Retina (tissue), 1 donor: ENCODE measurements at regions not wholly inside any gene's neighbourhood (a gene's known extent, or its start where the extent isn't known, plus 50 kb on each side); places are given as distances from the start of the nearest gene placed in this dataset.

ENCODE experiments used
- DNase-seq: peaks from one replicate; pipeline ENCODE4 v3.0.0-alpha.2; 2016

DNA sequence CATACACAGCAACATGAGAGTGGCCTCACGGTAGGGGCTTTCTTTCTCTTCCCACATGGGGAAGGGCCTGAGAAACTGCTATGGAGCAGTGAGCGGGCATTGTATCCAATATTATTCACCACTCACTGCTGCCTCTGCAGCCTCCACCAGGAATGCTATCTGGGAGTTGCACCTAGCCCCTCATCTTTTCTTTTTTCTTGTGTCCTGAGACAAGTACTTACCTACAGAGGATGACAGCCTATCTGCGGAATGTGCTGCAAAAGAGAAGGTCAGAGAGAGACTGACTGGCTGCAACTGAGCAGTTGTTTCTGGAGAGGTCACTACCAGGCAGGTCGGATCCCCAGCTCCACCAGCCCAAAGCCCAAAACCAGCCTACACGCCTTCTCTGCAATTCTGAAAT is 52.1 kb upstream of the HTATIP2 start:
- DNase-seq, result no peak

DNA sequence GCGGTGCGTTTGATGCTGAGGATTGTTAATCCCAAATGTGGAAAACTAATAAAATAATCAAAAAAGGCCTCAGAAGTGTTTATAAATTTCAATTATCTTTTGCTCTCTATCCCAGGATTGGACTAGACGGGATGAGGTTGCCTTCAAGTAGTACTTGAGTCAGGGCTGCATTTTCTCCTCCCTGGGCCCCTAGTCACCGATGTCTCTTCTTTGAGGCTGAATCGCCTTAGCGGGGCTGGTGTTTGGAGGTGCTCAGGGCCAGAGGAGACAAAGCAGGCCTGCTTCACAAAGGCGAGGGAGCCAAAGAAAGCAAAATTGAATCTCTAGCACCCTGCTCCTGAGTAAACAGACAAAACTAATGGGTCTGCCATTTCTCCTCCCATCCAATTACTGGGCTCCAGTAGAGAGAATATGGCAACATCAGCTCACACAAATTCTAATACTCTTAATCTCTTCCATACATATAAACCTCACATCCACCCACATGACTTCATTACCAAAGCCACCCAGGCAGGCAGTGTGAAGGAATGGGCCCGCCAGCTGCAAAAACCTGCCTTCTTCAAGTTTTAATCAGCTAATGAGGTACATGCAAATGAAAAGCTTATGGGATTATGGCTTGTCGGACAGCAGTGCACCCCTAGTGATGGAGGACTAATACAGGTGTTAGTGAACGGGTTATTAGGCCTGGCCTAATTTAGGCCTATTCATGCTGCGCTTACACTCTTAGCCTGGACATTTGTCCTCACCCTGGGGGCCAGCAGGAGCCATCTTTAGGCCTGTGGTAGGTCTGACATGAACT is 52.7 kb upstream of the HTATIP2 start:
- no peak for DNase-seq

DNA sequence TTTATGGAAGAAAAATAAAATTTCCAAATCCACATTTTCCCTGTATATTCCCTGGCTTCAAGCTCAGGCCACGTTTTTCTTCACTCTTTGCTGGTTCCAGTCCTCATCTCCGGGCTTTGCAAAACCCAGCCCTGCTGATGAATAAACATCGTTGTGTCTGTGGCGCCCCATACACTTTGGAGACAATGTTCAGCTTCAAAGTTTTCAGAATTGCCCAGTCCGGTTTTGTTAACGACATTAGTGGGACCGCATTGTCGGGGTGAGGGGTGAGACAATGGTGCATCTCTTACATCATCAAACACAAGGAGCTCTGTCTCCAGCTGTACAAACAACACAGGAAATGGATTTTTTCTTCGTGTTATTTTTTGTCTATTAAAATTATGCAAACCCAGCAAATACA is 53.4 kb upstream of the HTATIP2 start:
- no peak for DNase-seq

DNA sequence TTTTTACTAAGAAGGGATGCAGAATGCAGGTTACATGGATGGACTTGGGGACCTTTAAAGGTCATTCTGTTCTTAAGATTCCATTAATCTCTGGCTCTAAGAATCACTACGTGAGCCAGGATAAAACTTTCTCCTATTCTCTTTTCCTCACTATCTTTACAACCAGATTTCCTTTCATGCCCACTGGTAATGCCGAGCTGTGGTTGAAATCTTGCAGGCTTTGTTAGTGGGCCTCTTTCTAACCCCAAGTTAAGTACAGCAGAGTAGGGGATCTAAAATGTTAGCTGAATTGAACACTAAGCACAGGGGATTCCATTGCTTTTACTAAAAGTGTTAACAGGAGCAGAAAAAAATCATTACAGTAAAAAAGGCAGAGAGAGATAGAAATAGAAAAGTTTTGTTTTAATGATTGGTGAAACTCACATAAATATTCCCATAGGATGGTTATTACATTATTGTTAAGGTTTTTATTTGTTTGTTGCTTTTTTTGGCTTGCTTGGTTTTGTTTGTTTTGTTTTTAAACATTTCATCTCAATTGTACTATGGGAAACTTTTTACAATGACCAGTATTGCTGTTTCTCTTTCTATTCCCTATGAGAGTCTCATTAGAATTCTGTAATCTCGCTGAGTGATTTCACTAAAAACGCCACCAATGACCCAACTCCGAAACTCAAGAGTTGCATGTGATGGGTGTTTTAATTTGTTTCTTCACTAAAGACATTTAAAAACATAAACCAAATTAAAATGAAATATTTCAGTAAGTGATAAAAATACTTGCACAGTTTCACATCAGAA is 54.1 kb upstream of the HTATIP2 start:
- no peak for DNase-seq

DNA sequence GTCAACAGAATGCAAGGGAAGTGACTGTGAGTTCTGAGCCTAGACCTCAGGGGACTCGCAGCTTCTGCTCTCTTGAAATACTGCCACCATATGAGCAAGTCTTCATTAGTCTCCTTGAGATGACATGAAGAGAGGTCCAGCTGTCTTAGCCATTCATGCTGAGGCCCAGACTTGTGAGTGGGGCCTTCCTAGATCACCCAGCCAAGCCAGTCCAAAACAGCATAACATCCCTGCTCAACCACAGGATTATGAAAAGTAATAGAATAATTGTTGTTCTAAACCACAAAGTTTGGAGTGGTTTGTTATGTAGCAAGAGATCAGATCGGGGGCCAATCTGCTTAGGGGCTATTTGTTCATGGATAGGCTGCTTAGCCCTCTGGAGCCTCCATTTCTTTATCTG is 54.9 kb upstream of the HTATIP2 start:
- no peak for DNase-seq

DNA sequence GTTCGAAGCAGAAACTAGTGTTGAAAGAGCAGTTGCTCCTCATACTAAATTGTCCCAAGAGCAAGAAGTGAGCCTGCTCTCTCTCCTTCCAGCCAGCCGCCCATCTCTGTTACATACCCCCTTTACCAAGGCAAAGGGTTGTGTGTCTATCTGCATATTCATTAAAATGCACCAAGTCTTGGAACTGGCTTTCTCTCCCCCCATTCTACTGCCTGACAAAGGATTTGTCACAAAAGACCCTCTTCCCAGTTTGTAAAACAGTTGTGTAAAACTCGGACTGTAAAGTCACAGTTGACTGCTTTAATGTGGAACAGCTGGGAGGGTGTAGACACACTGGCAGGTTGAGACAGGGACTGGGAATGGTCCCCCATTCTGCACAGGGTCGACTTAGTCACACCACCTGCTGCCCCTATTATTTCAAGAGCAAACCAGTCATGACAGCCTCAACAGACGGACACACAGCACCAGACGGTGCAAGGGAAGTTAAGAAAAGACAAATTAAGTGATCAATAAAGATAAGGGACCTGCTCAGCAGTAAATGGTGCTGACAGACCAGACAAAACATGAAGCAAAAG is 60.0 kb upstream of the HTATIP2 start:
- no peak for DNase-seq

DNA sequence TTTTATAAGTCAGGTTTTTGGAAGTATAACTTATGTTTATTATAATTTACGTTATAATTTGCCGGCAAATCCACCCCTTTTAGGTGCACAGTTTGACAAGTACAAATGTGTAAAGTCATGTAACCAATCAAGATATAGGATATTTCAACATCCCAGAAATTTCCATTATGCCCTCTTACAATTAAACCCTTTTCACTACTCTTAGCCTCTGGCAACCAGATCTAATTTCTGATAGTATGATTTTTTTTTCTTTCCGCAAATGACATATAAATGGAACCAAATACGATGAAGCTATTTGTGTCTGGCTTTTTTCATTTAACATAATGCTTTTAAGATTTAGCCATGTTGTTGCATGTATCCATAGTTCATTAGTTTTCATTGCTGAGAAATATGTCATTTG is 69.5 kb upstream of the HTATIP2 start:
- DNase-seq, result no peak

DNA sequence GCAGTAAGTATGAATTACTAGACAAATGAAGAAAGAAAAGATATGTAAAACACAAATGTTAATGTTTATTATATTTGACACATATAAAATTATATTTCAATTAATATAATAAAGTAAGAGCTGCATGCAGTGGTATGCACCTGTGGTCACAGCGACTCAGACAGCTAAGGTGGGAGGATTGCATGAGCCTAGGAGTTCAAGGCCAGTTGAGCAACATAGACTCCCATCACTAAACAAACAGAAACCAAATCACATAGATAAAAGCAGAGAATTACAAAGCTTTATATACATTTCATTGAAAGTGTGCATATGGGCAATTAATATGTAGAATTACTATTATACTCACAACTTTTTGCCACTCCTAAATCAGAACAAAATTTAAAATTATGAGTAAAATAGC is 70.0 kb upstream of the HTATIP2 start:
- DNase-seq, result no peak

DNA sequence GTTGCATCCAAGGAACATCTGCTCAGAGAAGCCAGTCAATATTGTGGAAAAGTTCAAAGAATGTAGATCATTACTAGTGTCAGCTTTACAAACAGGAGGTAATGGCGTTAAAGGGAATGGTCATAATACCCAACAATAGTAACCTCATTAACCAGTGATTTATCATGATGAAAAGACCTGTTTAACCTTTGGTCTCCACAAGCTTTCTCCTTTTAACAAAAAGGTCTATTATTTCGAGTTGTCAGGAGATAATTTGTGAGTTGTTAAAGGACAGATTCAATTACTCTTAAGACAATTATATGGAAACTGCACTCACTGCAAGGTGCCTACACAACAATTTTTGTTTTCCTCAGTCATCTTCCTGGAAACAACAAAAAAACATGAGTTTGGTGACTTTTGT is 73.8 kb upstream of the HTATIP2 start:
- DNase-seq, result no peak

DNA sequence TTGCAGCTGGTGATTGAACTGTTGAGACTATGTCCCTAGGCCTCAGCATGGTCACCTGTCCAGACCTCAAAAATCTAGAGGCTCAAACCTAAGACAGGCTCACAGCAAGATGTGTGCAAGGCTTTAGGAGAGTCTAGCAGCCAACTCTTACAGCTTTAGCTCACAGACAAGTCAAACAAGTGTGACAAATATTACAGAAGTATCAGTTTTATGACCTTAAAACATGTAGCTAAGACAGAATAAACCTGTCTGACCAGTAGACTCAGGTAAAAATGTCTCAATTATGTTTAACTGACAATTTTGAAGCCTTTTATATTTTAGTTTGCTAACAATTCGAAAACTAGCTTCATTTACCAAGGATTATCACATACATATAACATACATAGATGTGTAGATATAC is 80.0 kb upstream of the HTATIP2 start:
- no peak for DNase-seq

DNA sequence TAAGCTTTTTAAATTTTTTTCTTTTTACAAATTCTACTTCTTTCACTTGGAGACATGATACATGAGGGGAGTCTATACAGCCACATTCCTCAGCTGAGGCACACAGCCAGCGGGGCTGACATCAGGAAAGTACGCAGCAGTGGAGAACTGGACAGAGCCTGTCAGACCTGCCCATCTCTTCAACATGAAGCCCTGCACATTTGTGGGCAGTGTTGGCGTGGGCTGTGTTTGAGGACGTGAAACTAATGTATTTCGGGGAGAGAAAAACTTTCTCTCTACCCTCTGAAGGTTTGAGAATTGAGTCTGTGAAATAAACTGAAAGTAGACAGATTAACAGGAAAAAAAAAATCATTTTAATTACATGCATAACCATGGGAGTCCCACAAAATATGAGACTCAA is 84.8 kb upstream of the HTATIP2 start:
- DNase-seq, result no peak

DNA sequence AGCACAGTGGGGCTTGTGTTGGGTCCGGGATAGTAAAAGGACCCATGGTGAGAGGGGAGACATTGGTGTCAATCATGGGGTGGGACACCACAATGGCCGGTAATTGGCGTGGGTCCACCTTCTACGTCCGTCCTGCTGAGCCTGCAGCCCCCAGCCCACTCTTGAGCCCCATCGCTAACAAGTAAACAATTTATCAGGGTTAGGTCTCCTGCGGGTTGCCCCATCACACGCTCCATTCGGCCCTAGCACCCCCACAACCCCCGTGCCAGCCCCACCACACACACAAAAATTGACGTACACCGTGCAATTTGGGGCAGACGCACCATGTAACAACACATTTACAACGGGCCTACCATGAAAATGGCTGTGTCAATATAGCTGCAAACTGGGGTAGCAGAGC is 86.5 kb upstream of the HTATIP2 start:
- no peak for DNase-seq

DNA sequence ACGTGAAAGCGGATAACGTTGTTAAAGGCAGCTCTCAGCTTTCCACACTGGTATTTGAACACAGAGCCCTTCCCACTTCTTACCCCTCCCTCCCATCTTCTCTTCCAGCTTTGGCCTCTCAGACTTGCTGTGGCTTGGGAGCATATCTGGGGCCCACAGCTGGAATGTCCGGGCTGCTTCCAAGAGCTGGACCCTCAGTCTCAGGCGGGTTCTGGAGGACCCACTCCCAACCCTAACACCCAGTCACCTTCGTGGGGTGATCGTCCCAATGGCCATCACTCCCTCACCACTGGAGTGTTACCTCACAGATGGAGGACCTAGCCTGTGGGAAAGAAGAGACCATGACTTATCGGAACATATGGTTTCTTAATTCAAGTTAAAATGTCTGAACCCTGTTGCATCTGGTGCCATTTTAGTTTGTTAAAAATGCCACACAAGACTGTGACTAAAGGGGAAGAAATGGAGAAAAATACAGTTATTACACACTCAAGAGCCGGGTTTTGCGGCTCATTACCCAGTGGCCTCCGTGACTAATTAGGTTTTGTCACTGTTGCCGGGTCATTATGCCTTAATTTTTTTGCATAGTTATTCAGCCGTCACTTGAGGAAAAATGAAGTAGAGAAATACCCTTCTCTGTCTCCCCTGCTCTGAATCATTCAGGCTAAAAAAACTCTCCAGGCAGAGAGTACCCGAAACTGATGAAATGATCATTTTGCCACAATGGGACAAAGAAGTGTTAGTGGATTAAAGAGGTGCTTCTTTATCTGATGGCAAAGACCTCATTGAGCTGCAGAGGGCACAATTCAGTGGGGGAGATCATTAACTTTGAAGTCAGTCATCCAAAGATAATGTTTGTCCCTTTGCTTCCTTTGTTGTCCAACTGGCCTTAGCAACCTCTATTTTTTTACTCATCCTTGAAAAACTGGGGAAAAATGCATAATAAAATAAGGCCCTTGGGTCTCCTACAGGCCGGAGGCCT is 87.2 kb upstream of the HTATIP2 start:
- DNase-seq, result peak; percentile 32

DNA sequence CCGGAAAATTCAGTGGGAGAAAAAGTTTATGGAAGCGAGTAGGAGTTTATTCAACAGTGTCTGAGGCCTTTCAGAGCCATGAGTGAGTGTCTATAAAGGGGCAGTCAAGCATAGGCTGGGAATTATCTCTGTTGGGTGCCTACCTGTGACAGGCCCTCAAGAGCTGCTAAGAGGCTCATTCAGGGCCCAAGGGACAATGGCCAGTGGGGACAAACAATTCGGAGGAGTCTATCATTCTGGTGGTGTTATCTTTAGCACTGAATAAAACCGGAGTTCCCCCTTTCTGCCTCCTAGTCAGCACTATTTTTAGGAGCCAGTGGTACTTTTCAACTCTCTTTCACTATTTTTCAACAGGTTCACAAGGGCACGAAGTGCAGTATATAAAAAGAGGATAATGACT is 89.5 kb upstream of the HTATIP2 start:
- peak; percentile 25 for DNase-seq

DNA sequence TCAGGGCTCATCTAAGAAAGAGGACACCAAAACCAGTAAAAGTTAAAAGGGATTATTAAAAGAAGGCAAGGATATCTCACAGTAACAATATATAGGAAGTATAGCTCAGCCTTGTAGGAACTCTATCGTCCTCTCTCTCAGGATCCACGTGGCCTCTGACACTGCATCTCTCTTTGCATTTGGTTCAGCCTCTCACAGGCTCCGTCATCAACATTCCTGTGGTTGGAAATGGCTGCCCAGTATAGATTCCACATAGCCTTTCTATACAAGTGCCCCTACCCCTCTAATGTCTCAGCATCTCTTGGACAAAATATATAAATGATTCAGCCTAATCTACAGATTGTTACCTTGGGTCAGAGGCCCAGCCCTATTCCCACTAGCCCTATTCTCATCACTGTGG is 101.3 kb upstream of the DBX1 start:
- DNase-seq, result no peak

DNA sequence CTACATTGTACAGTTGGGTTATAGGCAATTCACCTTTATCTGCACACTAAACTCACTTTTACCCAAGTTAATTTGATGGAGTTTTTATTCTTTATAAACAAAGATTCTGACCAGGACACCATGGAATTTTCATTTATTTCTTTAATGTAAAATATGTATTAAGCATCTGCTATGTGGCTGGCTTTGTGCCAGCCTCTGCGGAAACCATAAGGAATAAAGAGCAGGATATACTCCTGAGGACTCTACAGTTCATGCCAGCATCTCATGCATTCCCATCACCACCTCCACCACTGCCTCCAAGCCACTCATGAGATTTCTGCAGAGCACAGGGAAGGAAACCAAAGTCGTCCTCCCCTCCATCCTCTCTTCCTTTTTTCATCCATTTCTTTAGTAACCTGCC is 100.0 kb upstream of the DBX1 start:
- no peak for DNase-seq

DNA sequence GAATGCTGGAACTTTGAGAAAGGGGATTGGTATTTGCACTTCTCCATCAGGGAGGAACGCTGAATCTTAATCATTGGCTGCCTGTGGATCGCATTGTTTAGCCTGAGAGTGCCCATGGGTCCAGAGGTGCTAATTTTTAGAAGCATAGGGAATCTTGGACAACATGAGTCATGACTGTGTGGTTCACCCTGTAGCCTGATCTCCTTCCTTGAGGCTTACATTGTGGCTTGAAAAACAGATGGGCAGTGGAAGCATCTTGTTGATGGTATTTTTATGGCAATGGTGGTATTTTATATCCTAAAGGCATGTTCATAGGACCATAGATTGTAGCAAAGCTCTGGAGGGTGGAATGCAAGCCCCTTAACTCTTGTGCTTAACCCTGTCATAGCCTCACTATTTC is 99.2 kb upstream of the DBX1 start:
- DNase-seq, result no peak

DNA sequence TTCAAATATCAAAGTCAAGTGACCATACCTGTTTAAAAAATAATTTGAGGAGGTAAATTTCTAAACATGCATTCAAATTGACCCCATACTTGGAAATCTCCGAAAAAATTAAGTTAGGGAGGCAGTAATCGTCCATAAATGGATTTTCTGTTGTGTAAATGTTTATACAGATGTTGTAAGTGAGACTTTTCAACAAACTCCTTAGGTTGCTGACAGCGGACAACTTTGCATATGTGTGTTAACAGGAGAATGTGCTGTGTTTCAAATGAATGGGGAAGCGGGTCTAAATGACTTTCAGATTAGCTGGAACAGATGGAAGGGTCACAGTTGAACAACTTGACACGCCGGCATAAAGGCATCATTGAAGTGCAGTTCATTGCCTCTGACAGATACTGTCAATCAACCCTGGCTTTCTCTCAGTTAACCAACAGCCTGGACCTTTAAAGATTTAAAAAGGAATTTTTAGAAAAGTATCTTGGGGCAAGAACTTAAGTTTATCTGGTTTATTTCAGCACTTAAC is 98.2 kb upstream of the DBX1 start:
- peak; percentile 73 for DNase-seq

DNA sequence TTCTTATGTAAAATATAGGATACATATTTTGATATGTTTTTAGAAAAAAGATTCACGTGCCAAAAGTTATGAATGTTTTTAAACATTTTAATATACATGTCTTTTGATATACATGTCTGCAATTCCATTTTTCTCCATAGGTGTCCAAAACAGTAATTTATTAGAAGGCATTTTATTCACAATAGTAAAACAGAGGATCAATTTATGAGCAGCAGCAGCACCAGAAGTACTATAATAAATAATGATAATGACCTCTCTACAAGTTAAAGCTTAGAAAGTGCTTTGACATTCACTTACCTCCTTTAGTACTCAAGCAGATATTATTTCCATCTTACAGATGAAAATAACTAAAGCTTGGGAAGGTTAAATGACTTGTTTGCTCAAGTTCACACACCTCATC is 96.7 kb upstream of the DBX1 start:
- DNase-seq, result no peak

DNA sequence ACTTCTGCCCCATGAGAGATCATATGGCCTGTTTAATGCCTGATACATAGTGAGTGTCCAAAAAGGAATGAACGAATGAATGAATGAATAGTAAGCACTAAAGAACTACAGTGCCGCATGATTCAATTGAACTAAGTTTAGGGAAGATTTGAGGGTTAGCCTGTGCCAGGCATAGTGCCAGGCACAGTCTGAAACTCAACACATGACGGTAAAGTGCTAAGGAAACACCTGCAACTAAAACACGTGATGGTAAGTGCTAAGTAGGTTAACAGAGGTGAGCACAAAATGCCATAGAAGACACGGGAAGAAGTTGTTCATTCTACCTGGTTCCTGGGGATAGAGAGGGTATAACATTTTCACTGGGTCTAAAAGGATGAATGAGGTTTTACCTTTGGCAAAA is 93.5 kb upstream of the DBX1 start:
- DNase-seq, result no peak

DNA sequence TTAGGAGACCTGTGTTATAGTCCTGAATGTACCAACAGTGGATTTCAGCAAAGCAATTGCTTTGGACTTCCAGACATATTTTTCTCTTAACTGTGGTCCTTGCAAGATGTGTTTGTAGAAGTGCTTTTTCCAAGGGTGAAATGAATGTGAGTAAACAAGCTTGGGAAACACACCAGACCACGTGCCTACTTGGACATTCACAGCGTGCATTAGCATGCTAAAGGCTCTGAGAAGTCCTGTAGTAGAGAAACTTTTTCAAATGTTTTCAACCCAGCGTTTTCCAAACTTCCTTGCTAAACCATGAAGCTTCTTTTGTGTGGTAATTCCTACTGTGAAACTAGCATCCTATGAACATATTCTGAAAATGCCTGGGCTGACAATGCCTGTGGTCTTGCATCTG is 91.2 kb upstream of the DBX1 start:
- no peak for DNase-seq

DNA sequence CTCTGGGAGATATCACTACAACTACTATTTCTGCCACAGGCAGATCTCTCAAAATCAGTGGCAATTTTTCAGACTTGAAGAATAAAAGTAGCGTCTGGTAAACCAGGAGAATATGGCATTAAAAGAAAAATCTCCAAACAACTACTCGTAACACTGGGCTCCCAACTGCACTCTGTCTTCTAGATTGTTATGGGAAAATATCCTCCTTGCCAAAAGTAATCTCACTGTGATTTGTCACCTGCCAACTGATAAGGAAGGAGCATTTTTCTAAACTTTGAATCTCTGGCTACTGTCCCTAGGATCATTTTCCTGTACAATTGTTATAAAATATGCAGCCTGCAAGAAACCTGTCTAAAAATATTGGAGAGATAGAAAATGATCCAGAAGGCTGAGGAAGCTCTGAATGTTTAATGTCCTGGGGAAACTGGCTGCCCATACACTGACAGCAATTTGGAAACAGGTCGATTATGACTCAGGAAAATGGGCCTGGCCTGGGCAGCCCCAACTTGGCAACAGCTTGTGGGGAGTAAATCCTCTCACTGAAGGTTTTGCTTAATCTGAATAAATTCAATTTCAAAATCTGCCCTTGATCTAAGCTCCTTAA is 90.5 kb upstream of the DBX1 start:
- DNase-seq, result no peak
